ENCODE measurements at regions not wholly inside any gene's neighbourhood (a gene's known extent, or its start where the extent isn't known, plus 50 kb on each side); places are given as distances from the start of the nearest gene placed in this dataset.

DNA sequence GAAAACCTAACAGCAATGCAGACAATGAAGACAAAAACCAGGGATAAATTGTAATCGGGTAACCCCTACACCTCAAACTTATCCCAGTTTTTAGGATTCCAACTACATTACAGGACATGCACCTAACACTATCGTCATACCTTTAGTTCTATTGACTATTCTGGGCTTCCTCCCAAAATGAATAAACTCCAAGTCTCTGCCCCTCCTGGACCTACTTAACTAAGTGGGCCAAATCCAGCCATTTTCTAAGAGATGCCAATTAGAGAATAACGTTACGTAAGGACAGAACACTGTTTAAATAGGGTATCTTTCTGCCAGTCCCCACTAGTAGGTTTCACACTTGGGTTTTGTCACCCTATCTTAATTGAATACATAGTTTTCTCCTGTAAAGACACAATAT lies 253.1 kb upstream of the MKLN1 start:
- Histone ChIP-seq H3K9me3 (no peaks in the 10 kb centered on the region), H3K4me3 (no peak overlapping the region), H3K27me3 (no peaks in the 10 kb centered on the region), H3K36me3 (peaks cover 4 to 32% (median 24%) of the 10 kb centered on the region in 3 donors), H3K27ac (no peak overlapping the region), H3K4me1 (peaks cover 0 to 90% (median 36%) of the 10 kb centered on the region in 4 donors)
- TF ChIP-seq, protein P1, sequence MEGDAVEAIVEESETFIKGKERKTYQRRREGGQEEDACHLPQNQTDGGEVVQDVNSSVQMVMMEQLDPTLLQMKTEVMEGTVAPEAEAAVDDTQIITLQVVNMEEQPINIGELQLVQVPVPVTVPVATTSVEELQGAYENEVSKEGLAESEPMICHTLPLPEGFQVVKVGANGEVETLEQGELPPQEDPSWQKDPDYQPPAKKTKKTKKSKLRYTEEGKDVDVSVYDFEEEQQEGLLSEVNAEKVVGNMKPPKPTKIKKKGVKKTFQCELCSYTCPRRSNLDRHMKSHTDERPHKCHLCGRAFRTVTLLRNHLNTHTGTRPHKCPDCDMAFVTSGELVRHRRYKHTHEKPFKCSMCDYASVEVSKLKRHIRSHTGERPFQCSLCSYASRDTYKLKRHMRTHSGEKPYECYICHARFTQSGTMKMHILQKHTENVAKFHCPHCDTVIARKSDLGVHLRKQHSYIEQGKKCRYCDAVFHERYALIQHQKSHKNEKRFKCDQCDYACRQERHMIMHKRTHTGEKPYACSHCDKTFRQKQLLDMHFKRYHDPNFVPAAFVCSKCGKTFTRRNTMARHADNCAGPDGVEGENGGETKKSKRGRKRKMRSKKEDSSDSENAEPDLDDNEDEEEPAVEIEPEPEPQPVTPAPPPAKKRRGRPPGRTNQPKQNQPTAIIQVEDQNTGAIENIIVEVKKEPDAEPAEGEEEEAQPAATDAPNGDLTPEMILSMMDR (IDR thresholded peaks at IDR 0.05) = no peak
- intact Hi-C loops (cut with DNase I; ENCODE audit: low total_unique reads) = no loop called here
- no peak for DNase-seq

DNA sequence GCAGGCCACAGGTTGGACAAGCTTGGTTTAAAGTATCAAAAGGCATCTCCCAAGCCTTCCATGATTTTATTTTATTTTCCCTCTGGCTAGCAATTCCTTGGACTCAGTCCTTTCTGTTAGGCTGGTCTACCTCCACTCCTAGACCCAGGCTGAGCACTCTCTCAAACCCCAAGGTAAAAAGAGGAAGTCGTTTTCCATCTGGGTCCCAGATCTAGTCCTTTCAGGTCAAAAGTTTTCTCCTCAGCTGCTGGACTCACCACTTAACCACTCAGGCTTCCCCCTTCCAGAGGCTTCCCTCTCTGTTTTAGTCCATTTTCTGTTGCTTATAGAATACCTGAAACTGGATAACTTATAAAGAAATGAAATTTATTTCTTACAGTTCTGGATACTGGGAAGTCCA lies 252.3 kb upstream of the MKLN1 start:
- peaks cover 12 to 37% (median 30%) of the 10 kb centered on the region in 3 donors for H3K36me3 ChIP-seq
- TF ChIP-seq, protein P1 (IDR thresholded peaks at IDR 0.05) = no peak
- DNase-seq = no peak
- H3K9me3 ChIP-seq = no peaks in the 10 kb centered on the region
- H3K27me3 ChIP-seq = no peaks in the 10 kb centered on the region
- H3K4me1 ChIP-seq = peaks cover 0 to 91% (median 39%) of the 10 kb centered on the region in 4 donors
- no peak overlapping the region for H3K4me3 ChIP-seq
- no peak overlapping the region for H3K27ac ChIP-seq
- intact Hi-C loops (cut with DNase I; ENCODE audit: low total_unique reads) = no loop called here

DNA sequence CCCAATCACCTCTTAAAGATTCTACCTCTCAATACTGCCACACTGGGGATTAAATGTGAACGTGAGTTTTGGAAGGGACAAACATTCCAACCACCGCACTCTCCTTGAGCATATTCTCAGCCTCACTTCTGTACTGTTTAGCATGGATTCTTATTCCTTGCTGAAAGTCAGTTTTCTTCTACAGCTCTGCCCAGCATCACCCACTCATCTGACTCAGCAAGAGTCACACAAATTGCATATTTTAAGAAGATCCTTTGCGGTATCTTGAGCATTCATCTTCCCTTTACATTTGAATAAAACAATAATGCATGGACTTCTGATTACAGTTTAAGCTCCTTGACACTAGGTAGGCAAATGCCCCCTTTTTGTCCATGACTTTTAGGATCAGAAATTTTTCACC lies 251.6 kb upstream of the MKLN1 start:
- H3K9me3 ChIP-seq = no peaks in the 10 kb centered on the region
- H3K27me3 ChIP-seq = no peaks in the 10 kb centered on the region
- H3K27ac ChIP-seq = no peak overlapping the region
- no peak for DNase-seq
- intact Hi-C loops (cut with DNase I; ENCODE audit: low total_unique reads) = no loop called here
- H3K4me3 ChIP-seq = no peak overlapping the region
- TF ChIP-seq, protein P1 (IDR thresholded peaks at IDR 0.05) = no peak
- peaks cover 0 to 93% (median 42%) of the 10 kb centered on the region in 4 donors for H3K4me1 ChIP-seq
- peaks cover 13 to 37% (median 33%) of the 10 kb centered on the region in 3 donors for H3K36me3 ChIP-seq

DNA sequence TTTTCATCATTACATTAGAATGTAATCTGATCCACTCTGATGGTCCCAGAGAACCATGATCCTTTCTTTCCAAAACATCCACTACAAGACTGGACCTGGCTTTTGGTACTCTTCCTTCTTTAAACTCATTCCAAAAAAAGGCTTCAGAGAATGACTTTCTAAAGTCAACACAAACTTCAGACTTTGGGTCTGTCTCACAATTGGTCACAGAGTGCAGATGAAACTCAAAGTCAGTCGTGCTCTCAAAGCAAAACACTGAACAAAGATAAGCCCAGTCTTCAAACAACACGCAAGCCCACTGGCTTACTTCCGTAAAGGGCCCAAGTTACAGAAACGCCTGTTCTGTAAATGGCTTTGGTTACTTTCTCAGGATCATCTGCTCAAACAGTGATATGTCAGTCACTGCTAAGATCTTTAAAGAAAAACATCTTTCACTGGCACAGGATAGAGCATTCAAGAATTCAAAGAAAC lies 250.9 kb upstream of the MKLN1 start:
- H3K4me3 ChIP-seq = no peak overlapping the region
- H3K36me3 ChIP-seq = peaks cover 13 to 37% (median 33%) of the 10 kb centered on the region in 3 donors
- intact Hi-C loops (cut with DNase I; ENCODE audit: low total_unique reads) = no loop called here
- H3K4me1 ChIP-seq = peaks cover 0 to 93% (median 41%) of the 10 kb centered on the region in 4 donors
- no peak overlapping the region for H3K27ac ChIP-seq
- H3K27me3 ChIP-seq = no peaks in the 10 kb centered on the region
- no peaks in the 10 kb centered on the region for H3K9me3 ChIP-seq
- TF ChIP-seq, protein P1 (IDR thresholded peaks at IDR 0.05) = no peak
- no peak for DNase-seq

DNA sequence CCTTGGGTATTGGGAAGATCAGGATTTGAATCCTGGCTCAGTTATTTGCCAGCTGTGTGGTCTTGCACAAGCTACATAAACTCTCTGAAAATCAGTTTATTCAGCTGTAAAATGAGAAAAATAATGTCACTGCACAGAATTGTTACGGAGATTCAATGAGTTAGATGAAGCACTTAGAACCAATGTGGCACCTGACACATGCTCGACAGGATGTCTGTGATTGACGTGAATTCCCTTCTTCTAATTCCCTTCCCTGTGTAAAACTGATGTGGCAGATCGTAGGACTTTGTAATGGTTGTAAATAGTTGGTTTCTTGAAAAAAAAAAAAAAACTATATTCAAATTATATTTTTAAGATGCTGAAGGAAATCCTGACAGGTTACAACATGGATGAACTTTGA lies 249.9 kb upstream of the MKLN1 start:
- H3K27me3 ChIP-seq = no peaks in the 10 kb centered on the region
- intact Hi-C loops (cut with DNase I; ENCODE audit: low total_unique reads) = no loop called here
- TF ChIP-seq, protein P1 (IDR thresholded peaks at IDR 0.05) = no peak
- no peak overlapping the region for H3K27ac ChIP-seq
- DNase-seq = no peak
- peaks cover 0 to 93% (median 35%) of the 10 kb centered on the region in 4 donors for H3K4me1 ChIP-seq
- no peak overlapping the region for H3K4me3 ChIP-seq
- H3K36me3 ChIP-seq = peaks cover 13 to 37% (median 36%) of the 10 kb centered on the region in 3 donors
- H3K9me3 ChIP-seq = no peaks in the 10 kb centered on the region

DNA sequence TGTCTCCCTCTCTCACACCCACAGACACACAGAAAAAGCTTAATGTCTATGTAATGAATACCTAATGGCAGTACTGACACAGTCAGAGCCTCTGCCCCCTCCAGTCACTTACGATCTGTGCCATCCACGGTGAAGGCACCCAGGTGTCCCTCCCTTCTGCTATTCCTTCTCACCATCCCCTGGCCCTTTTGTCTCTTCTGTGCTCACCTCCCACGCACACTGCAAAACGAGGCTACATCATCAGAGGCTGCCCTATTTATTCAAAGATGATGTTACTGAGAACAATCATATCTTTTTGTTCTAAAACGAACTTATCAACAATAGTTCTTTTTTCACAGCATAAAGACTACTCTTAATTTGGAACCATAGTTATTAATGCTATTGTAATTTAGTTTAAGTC lies 246.9 kb upstream of the MKLN1 start:
- Histone ChIP-seq H3K27me3 (no peaks in the 10 kb centered on the region), H3K36me3 (peaks cover 13 to 25% (median 16%) of the 10 kb centered on the region in 3 donors), H3K4me1 (peaks cover 0 to 87% (median 27%) of the 10 kb centered on the region in 4 donors), H3K9me3 (no peaks in the 10 kb centered on the region), H3K4me3 (no peak overlapping the region), H3K27ac (no peak overlapping the region)
- intact Hi-C loops (cut with DNase I; ENCODE audit: low total_unique reads) = no loop called here
- TF ChIP-seq, protein P1 (IDR thresholded peaks at IDR 0.05) = no peak
- DNase-seq = no peak
